DMS153 treated with DMSO at 0.1 percent for 48 hours (cell line): ENCODE measurements at regions not wholly inside any gene's neighbourhood (a gene's known extent, or its start where the extent isn't known, plus 50 kb on each side); places are given as distances from the start of the nearest gene placed in this dataset.
"Not testable (repeated sequence)": the region's sequence is repeated elsewhere in the genome, so short reads cannot be mapped to it uniquely, and the experiment has no call there.

Experiments
- DNase-seq: peaks from one replicate; lab custom pipeline; 2025; ENCODE audit not compliant: unreplicated experiment; lab: John Stamatoyannopoulos, UW

- peak; percentile 4 for DNase-seq
These were observed 203.4 kb downstream of the CCNG2 start for GRCh38 chr4:77360451-77360850.

- not testable (repeated sequence) for DNase-seq
These were observed 209.9 kb downstream of the CCNG2 start for GRCh38 chr4:77366876-77367275.

- no peak for DNase-seq
These were observed 210.6 kb downstream of the CCNG2 start for GRCh38 chr4:77367638-77368037.

GRCh38 chr4:77372375-77372774 lies 215.4 kb downstream of the CCNG2 start:
- no peak for DNase-seq

GRCh38 chr4:77375866-77376607 lies 219.0 kb downstream of the CCNG2 start:
- no peak for DNase-seq

GRCh38 chr4:77376788-77377460 lies 219.9 kb downstream of the CCNG2 start:
- no peak for DNase-seq

GRCh38 chr4:77384094-77384493 lies 221.5 kb upstream of the CXCL13 start:
- no peak for DNase-seq

GRCh38 chr4:77385124-77385969 lies 220.3 kb upstream of the CXCL13 start:
- DNase-seq: peak; percentile 78

- no peak for DNase-seq
These were observed 211.6 kb upstream of the CXCL13 start for GRCh38 chr4:77393996-77394395.

- no peak for DNase-seq
These were observed 210.1 kb upstream of the CXCL13 start for GRCh38 chr4:77395481-77395880.

- no peak for DNase-seq
These were observed 207.4 kb upstream of the CXCL13 start for GRCh38 chr4:77398256-77398655.

- DNase-seq: no peak
These were observed 205.8 kb upstream of the CXCL13 start for GRCh38 chr4:77399831-77400230.

- DNase-seq: no peak
These were observed 191.9 kb upstream of the CXCL13 start for GRCh38 chr4:77413766-77414165.

- DNase-seq: no peak
These were observed 189.9 kb upstream of the CXCL13 start for GRCh38 chr4:77415689-77416088.

GRCh38 chr4:77418333-77418732 lies 187.3 kb upstream of the CXCL13 start:
- peak; percentile 11 for DNase-seq

- DNase-seq: no peak
These were observed 174.8 kb upstream of the CXCL13 start for GRCh38 chr4:77430847-77431246.

- no peak for DNase-seq
These were observed 174.1 kb upstream of the CXCL13 start for GRCh38 chr4:77431546-77431945.

- DNase-seq: no peak
These were observed 172.8 kb upstream of the CXCL13 start for GRCh38 chr4:77432717-77433417.

- DNase-seq: peak; percentile 48
These were observed 172.2 kb upstream of the CXCL13 start for GRCh38 chr4:77433418-77433733.

- DNase-seq: no peak
These were observed 171.1 kb upstream of the CXCL13 start for GRCh38 chr4:77434299-77435092.
